Spinal cord (tissue), 9 donors: ENCODE measurements at regions not wholly inside any gene's neighbourhood (a gene's known extent, or its start where the extent isn't known, plus 50 kb on each side); places are given as distances from the start of the nearest gene placed in this dataset.
"Not testable (repeated sequence)": the region's sequence is repeated elsewhere in the genome, so short reads cannot be mapped to it uniquely, and the experiment has no call there.

Source experiments
- DNase-seq, 6 donors: peaks; one replicate each; pipeline versions ENCODE4 v3.0.0 to v3.0.0-alpha.2; 2013 to 2015; ENCODE audit warnings: low spot score in 6 of 6, low read depth in 4 of 6
- H3K27ac ChIP-seq: one replicate; pipeline ENCODE4 v1.5.1; 2013; ENCODE audit warnings: low read depth, low read length, control low read depth
- H3K27me3 ChIP-seq: one replicate; pipeline ENCODE4 v1.6.1; 2013; ENCODE audit warnings: low read length; ENCODE audit not compliant: control insufficient read depth, insufficient read depth
- H3K36me3 ChIP-seq: one replicate; pipeline ENCODE4 v1.6.1; 2013; ENCODE audit warnings: low read length; ENCODE audit not compliant: control insufficient read depth, insufficient read depth
- H3K4me1 ChIP-seq: one replicate; pipeline ENCODE4 v1.6.1; 2013; ENCODE audit warnings: low read length; ENCODE audit not compliant: control insufficient read depth, insufficient read depth
- H3K4me3 ChIP-seq: one replicate; pipeline ENCODE4 v1.5.1; 2013; ENCODE audit warnings: low read depth, low read length, control low read depth
- H3K9me3 ChIP-seq: one replicate; pipeline ENCODE4 v1.6.1; 2013; ENCODE audit warnings: low read length; ENCODE audit not compliant: control insufficient read depth, insufficient read depth
- WGBS: methylation state at CpG from one replicate; pipeline ENCODE4 v1.1.5; 2013; ENCODE audit warnings: missing lambda C conversion rate; ENCODE audit not compliant: insufficient coverage; 5-methylcytosine and 5-hydroxymethylcytosine counted together
- donor health status: healthy.

DNA sequence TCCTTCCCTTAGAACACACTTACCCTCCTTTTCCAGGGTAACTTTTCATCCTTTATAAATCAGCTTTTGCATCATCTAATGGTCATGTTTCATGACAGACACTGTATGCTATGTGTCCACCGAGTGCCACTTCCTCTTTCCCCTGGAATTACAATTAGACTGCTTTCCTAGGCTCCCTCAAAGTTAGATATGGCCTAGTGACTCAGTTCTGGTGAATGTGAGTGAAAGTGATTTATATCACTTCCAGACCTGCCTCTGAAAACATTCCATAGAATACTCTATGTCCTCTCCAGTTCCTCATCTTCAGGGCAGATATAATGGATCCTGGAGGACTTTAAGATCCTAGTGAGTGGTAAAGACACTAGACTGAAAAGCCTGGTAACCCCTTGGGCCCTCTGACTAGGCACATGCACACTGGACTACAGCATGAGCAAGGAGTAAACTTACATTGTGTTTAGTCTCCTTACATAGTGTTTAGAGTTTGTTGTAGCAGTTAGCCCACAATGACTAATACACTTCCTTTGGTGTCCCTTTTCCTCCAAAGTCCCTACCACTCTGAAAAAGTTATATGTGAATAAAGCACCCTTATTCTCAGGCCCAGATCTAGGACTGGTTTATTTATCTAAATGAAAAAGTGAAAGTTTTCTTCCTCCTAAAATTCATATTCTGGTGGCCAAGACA lies 59.3 kb downstream of the GPR88 start:
- Histone ChIP-seq H3K4me3 (no peak overlapping the region), H3K4me1 (no peaks in the 10 kb centered on the region), H3K36me3 (no peaks in the 10 kb centered on the region), H3K9me3 (no peaks in the 10 kb centered on the region), H3K27me3 (no peaks in the 10 kb centered on the region), H3K27ac (no peak overlapping the region)
- no CpG with 5 or more reads among the region's 1 CpG for WGBS
- no peak for DNase-seq

DNA sequence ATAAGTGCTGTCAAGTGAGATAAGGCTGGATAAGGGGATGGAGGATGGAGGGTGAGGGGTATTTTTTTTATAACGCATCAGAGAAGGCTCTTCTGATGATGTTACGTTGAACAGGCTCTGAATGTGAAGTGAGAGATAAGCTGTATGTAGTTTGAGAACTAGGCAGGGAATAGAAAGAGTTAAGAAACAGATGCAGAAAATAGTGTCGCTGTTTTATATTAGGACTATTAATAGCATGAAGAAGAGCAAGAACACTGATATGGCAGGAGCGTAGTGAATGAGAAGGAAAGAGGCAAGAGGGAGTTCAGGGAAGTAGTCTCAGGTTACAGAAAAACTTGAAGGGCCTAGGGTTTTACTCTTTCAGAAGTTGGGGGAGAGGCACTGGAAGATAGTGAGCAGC lies 59.8 kb downstream of the GPR88 start:
- no peak overlapping the region for H3K4me3 ChIP-seq
- DNase-seq: no peak
- H3K9me3 ChIP-seq: no peaks in the 10 kb centered on the region
- no peaks in the 10 kb centered on the region for H3K4me1 ChIP-seq
- 82% methylated on average over 4 of the region's 4 CpGs for WGBS
- no peaks in the 10 kb centered on the region for H3K36me3 ChIP-seq
- H3K27me3 ChIP-seq: no peaks in the 10 kb centered on the region
- H3K27ac ChIP-seq: no peak overlapping the region

DNA sequence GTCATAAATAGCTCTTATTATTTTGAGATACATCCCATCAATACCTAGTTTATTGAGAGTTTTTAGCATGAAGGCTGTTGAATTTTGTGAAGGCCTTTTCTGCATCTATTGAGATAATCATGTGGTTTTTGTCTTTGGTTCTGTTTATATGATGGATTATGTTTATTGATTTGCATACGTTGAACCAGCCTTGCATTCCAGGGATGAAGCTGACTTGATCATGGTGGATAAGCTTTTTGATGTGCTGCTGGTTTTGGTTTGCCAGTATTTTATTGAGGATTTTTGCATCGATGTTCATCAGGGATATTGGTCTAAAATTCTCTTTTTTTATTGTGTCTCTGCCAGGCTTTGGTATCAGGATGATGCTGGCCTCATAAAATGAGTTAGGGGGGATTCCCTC lies 62.4 kb downstream of the GPR88 start:
- H3K27me3 ChIP-seq, H3K9me3 ChIP-seq, H3K4me1 ChIP-seq, H3K27ac ChIP-seq, H3K36me3 ChIP-seq, H3K4me3 ChIP-seq, DNase-seq: not testable (repeated sequence)
- no CpG with 5 or more reads among the region's 2 CpGs for WGBS

GRCh38 chr1:100602028-100602427 lies 64.1 kb downstream of the GPR88 start:
- not testable (repeated sequence) for H3K27ac ChIP-seq, H3K9me3 ChIP-seq, H3K4me3 ChIP-seq, DNase-seq, H3K4me1 ChIP-seq, H3K36me3 ChIP-seq, H3K27me3 ChIP-seq
- no CpG with 5 or more reads among the region's 1 CpG for WGBS

- Histone ChIP-seq H3K4me1 (no peaks in the 10 kb centered on the region), H3K27me3 (no peaks in the 10 kb centered on the region), H3K27ac (no peak overlapping the region), H3K36me3 (no peaks in the 10 kb centered on the region), H3K9me3 (no peaks in the 10 kb centered on the region), H3K4me3 (no peak overlapping the region)
- no peak for DNase-seq
- WGBS: no CpG with 5 or more reads among the region's 1 CpG
Measured at GRCh38 chr1:100604372-100604771, 66.4 kb downstream of the GPR88 start.

DNA sequence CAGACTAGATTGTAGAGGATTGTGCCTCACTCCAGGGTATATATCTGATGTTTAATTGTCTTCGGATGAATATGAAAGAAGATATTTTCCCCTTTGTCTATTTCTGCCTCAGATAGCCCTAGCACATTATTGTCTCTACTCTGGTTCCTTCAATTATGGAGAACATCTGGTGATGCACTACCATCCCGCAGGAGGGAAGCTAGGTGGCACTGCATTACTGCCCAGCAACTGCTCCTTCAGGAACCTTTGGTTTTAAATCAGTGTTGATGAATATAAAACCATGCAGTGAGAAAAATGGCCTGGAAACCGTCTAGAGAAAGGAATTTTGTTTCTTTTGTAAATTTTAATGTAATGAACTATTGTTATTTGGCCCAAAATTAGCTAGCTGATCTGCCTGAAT lies 68.5 kb downstream of the GPR88 start:
- WGBS: 20% methylated on average over 1 of the region's 3 CpGs
- Histone ChIP-seq H3K9me3 (no peaks in the 10 kb centered on the region), H3K4me1 (no peaks in the 10 kb centered on the region), H3K4me3 (no peak overlapping the region), H3K36me3 (no peaks in the 10 kb centered on the region), H3K27ac (no peak overlapping the region), H3K27me3 (no peaks in the 10 kb centered on the region)
- DNase-seq: peak in 3 of 6 donors; percentile 22 to 53 (median 52)

DNA sequence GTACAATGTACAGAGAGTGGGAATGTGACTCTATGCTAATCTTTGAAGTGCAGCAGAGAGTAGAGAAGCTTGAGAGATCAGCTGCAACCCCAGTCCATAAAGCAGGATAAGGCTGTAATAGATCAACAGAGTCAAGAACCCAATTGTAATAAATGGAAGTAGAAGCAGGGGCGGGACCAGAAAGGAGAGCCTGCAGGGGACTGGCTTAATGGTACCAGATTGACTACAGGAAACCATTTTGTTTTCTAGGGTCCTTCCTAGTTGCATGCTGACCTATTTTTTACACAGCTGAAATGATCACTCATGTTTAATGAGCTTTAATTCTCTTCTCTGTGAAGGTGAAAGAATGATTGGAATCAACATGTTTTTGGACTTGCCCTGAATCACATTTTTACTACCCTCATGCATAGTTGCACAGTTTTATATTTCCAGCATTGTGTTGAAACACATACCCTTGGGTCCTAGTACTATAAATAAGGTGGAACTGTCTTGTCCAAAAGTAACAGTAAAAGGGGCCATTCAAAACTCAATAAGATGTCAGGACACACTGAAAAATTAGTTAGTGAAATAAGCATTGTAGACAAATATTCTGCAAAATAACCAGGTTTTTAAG lies 69.8 kb downstream of the GPR88 start:
- no peak overlapping the region for H3K4me3 ChIP-seq
- H3K4me1 ChIP-seq: no peaks in the 10 kb centered on the region
- H3K27ac ChIP-seq: no peak overlapping the region
- no peaks in the 10 kb centered on the region for H3K27me3 ChIP-seq
- H3K9me3 ChIP-seq: no peaks in the 10 kb centered on the region
- 100% methylated on average over 1 of the region's 1 CpG for WGBS
- DNase-seq: no peak
- H3K36me3 ChIP-seq: no peaks in the 10 kb centered on the region

GRCh38 chr1:100609849-100610248 lies 71.9 kb downstream of the GPR88 start:
- 100% methylated on average over 2 of the region's 3 CpGs for WGBS
- no peak overlapping the region for H3K27ac ChIP-seq
- no peaks in the 10 kb centered on the region for H3K36me3 ChIP-seq
- no peaks in the 10 kb centered on the region for H3K4me1 ChIP-seq
- no peak overlapping the region for H3K4me3 ChIP-seq
- no peaks in the 10 kb centered on the region for H3K9me3 ChIP-seq
- H3K27me3 ChIP-seq: no peaks in the 10 kb centered on the region
- no peak for DNase-seq

- H3K4me3 ChIP-seq: no peak overlapping the region
- no peaks in the 10 kb centered on the region for H3K4me1 ChIP-seq
- 80% methylated on average over 1 of the region's 3 CpGs for WGBS
- no peak overlapping the region for H3K27ac ChIP-seq
- no peak for DNase-seq
- H3K9me3 ChIP-seq: no peaks in the 10 kb centered on the region
- no peaks in the 10 kb centered on the region for H3K27me3 ChIP-seq
- no peaks in the 10 kb centered on the region for H3K36me3 ChIP-seq
Measured at GRCh38 chr1:100611086-100611485, 73.1 kb downstream of the GPR88 start.

GRCh38 chr1:100612540-100612939 lies 74.6 kb downstream of the GPR88 start:
- Histone ChIP-seq H3K27ac (no peak overlapping the region), H3K27me3 (no peaks in the 10 kb centered on the region), H3K4me3 (no peak overlapping the region), H3K9me3 (no peaks in the 10 kb centered on the region), H3K36me3 (no peaks in the 10 kb centered on the region), H3K4me1 (no peaks in the 10 kb centered on the region)
- WGBS: no CpG with 5 or more reads among the region's 3 CpGs
- DNase-seq: no peak
